Prostate gland (tissue), 2 donors: ENCODE measurements at regions not wholly inside any gene's neighbourhood (a gene's known extent, or its start where the extent isn't known, plus 50 kb on each side); places are given as distances from the start of the nearest gene placed in this dataset.

ENCODE experiments used
- CTCF ChIP-seq, 4 experiments: fragments of 200-600 bp in 2 of 4; fragments of 450-650 bp in 2 of 4; sonication (generic) in 2 of 4; IDR thresholded peaks; 1 replicate in 3 of 4; 2 replicates in 1 of 4; pipeline ENCODE4 v1.5.1; 2016 to 2019; ENCODE audit warnings: antibody characterized with exemption in 4 of 4, mild to moderate bottlenecking in 2 of 4, moderate library complexity in 2 of 4
- POLR2A ChIP-seq: fragments of 450-650 bp; IDR thresholded peaks from one replicate; pipeline ENCODE4 v1.6.1; 2016; ENCODE audit warnings: antibody characterized with exemption, mild to moderate bottlenecking

GRCh38 chr11:112570333-112570732, 309.7 kb upstream of the PLET1 start:
- TF ChIP-seq CTCF (IDR thresholded peaks at IDR 0.05): no peak
- no peak for TF ChIP-seq POLR2A
